Activated T-cell treated with anti-CD3 and anti-CD28 coated beads, Interleukin-2, amount 50 U/mL, for 24 hours (primary cell): ENCODE measurements at regions not wholly inside any gene's neighbourhood (a gene's known extent, or its start where the extent isn't known, plus 50 kb on each side); places are given as distances from the start of the nearest gene placed in this dataset.
"Not testable (repeated sequence)": the region's sequence is repeated elsewhere in the genome, so short reads cannot be mapped to it uniquely, and the experiment has no call there.

Source experiments
- DNase-seq: peaks from one replicate; pipeline ENCODE4 v3.0.0-alpha.2; 2020
- H3K27ac Mint-ChIP-seq: 2 replicates; pipeline ENCODE4 v1.8.0; 2020; ENCODE audit warnings: mild to moderate bottlenecking, mixed read lengths
- H3K27me3 Mint-ChIP-seq: 2 replicates; pipeline ENCODE4 v1.8.0; 2020; ENCODE audit warnings: mixed read lengths
- H3K36me3 Mint-ChIP-seq: 2 replicates; pipeline ENCODE4 v1.8.0; 2020; ENCODE audit warnings: low read depth, mixed read lengths
- H3K4me1 Mint-ChIP-seq: 2 replicates; pipeline ENCODE4 v1.8.0; 2020; ENCODE audit warnings: low read depth, mixed read lengths
- H3K4me3 Mint-ChIP-seq: 2 replicates; pipeline ENCODE4 v1.8.0; 2020; ENCODE audit warnings: mild to moderate bottlenecking, moderate library complexity, mixed read lengths
- H3K9me3 Mint-ChIP-seq: 2 replicates; pipeline ENCODE4 v1.8.0; 2020; ENCODE audit warnings: mixed read lengths

DNA sequence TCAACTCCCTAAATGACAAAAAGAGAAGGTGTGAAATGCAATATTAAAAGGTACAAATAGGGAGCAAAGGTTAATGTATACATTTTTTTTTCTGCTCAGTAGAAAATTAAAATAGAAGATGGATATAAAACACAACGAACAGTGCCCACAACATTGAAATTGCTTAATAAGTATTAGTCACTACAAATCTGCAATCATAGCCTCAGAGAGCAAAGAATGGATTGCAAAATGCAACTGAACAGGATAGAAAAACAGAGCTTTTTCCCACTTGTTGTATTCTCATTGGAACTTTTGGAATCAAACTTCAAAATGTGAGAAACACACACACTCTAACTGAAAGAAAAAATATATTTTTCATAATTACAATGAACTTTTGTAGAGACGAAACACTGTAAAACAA is 552.2 kb upstream of the NCAM2 start:
- no peak for DNase-seq
- Mint-ChIP-seq H3K4me1 (no peaks in the 10 kb centered on the region), H3K4me3 (no peak overlapping the region), H3K36me3 (no peaks in the 10 kb centered on the region), H3K9me3 (peaks cover 10% of the 10 kb centered on the region), H3K27ac (no peak overlapping the region), H3K27me3 (no peaks in the 10 kb centered on the region)

DNA sequence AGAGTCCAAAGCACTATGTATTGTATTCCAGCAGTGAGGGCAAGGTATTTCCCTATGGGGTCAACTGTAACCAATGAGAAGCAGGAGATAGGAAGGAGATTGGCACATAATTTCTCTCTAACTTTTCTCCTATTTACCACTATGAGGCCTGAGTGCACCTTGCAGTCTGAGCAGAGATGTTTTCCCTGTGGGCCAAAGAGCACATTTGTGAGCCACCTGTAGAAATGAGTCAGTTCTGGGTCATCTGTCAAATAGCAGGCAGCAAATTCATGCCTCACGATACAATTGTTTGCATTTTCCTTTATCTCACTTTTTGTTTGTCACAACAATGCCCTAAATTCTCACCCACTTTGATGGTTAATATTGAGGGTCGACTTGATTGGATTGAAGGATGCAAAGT is 547.2 kb upstream of the NCAM2 start:
- Mint-ChIP-seq H3K4me3 (no peak overlapping the region), H3K27me3 (no peaks in the 10 kb centered on the region), H3K4me1 (no peaks in the 10 kb centered on the region), H3K36me3 (no peaks in the 10 kb centered on the region), H3K9me3 (peaks cover 4% of the 10 kb centered on the region), H3K27ac (no peak overlapping the region)
- DNase-seq = no peak

DNA sequence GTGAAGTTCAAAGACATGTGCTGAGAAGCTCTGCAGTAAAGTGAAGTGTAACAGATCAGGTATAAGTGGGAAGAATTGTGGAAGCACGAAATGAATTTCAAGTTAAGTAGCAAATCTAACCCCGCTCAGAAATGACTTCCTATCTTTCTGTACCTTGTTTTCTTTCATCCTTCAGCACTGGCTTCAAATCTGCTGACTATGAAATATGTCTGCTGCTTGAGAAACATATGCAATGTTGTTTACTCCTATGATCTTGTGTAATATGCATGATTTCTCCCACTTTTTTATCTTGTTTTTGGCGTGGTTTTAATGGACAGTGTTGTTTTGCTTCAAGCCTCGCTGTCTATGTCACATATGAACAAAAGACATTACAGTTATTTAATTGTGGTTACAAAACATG is 545.3 kb upstream of the NCAM2 start:
- Mint-ChIP-seq H3K9me3 (peaks cover 4% of the 10 kb centered on the region), H3K36me3 (no peaks in the 10 kb centered on the region), H3K4me3 (no peak overlapping the region), H3K27me3 (no peaks in the 10 kb centered on the region), H3K4me1 (no peaks in the 10 kb centered on the region), H3K27ac (no peak overlapping the region)
- DNase-seq = no peak

DNA sequence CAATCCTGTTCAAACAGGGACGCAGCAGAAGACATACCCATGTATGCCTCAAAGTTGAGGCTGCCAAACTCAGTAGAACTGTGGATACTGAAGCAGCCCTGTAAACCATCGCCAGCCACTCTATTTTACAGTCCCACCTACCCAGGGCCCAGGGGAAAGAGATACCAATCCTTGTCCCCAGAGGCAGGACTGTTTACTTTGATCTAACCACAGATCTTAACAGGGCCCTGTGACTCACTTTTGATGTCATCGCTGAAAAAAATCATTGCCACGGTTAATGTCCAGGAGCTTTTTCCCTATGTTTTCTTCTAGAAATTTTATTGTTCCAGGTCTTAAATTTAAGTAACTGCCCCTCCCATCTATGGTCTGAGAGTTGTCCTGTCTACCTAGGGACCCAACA is 538.4 kb upstream of the NCAM2 start:
- DNase-seq = no peak
- no peaks in the 10 kb centered on the region for H3K27me3 Mint-ChIP-seq
- H3K4me1 Mint-ChIP-seq = no peaks in the 10 kb centered on the region
- H3K36me3 Mint-ChIP-seq = no peaks in the 10 kb centered on the region
- no peak overlapping the region for H3K4me3 Mint-ChIP-seq
- H3K9me3 Mint-ChIP-seq = peaks cover 5% of the 10 kb centered on the region
- H3K27ac Mint-ChIP-seq = no peak overlapping the region

DNA sequence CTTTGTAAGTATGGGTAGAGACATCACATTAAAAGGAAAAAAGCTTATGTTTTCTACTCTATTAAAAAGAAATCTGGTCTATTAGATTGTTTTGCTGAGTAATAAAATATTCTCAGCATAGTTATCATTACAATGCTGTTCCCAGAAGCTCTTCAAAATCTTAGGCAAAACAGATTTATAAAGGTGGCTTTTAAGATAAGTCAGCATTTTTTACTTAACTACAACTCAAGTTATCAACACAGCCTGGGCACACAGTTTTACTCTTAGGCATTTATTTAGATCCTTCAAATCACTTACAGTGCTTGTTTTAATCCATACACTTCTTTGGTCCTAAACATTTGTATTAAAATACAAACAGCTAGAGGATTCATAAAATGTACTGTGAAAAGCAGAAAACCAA is 534.8 kb upstream of the NCAM2 start:
- no peaks in the 10 kb centered on the region for H3K27me3 Mint-ChIP-seq
- DNase-seq = no peak
- H3K4me1 Mint-ChIP-seq = no peaks in the 10 kb centered on the region
- H3K36me3 Mint-ChIP-seq = no peaks in the 10 kb centered on the region
- H3K27ac Mint-ChIP-seq = no peak overlapping the region
- H3K4me3 Mint-ChIP-seq = no peak overlapping the region
- peaks cover 9% of the 10 kb centered on the region for H3K9me3 Mint-ChIP-seq

DNA sequence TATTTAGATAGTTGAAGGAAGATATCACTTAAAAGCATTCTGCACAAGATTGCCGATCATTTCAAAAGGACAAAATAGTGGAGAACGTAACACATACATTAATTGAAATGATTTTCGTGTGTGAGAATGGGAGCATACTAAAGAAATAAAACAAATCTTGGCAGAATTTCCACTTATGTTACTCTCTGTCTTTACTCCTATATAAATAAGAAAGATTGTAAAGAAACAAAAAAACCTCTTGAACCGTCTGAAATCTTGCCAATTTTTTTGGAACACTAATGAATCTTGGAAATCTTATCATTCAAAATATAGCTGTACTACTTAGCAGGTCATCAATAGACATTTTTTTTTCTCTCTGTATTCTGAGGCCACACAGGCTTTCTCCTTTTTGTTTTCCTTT is 528.8 kb upstream of the NCAM2 start:
- no peaks in the 10 kb centered on the region for H3K27me3 Mint-ChIP-seq
- H3K36me3 Mint-ChIP-seq = no peaks in the 10 kb centered on the region
- H3K9me3 Mint-ChIP-seq = peaks cover 6% of the 10 kb centered on the region
- no peak overlapping the region for H3K4me3 Mint-ChIP-seq
- H3K27ac Mint-ChIP-seq = no peak overlapping the region
- no peak for DNase-seq
- H3K4me1 Mint-ChIP-seq = no peaks in the 10 kb centered on the region

DNA sequence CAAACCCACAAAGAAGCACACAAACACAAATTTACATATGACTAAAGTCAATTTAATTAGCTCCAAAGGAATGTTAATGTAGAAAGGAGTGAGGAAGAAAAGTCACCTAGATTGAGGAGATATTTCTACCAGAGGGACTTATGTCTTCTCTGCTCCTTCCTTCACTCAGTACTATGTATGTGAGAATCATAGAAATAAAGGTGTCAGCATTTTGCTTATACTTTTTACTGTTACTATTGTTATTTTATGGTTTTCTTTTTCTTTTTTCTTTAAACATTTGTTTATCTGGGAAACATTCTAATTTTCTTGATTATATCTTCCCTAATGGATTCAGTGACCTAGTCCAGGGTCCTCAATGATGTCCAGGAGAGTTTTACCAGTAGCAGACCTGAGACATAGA is 511.9 kb upstream of the NCAM2 start:
- H3K27ac Mint-ChIP-seq = no peak overlapping the region
- no peaks in the 10 kb centered on the region for H3K4me1 Mint-ChIP-seq
- no peaks in the 10 kb centered on the region for H3K36me3 Mint-ChIP-seq
- DNase-seq = no peak
- no peak overlapping the region for H3K4me3 Mint-ChIP-seq
- H3K27me3 Mint-ChIP-seq = no peaks in the 10 kb centered on the region
- peaks cover 4% of the 10 kb centered on the region for H3K9me3 Mint-ChIP-seq

DNA sequence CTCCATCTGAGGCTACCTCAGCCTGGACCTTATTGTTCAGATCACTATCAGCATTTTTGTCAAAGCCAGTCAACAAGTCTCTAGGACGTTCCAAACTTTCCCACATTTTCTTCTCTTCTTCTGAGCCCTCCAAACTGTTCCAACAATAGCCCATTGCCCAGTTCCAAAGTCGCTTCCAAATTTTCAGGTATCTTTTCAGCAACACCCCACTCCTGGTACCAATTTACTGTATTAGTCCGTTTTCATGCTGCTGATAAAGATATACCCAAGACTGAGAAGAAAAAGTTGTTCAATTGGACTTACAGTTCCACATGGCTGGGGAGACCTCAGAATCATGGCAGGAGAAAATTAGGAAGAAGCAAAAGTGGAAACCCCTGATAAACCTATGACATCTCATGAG is 495.3 kb upstream of the NCAM2 start:
- not testable (repeated sequence) for H3K36me3 Mint-ChIP-seq, H3K27me3 Mint-ChIP-seq, H3K4me1 Mint-ChIP-seq, DNase-seq, H3K4me3 Mint-ChIP-seq, H3K27ac Mint-ChIP-seq
- H3K9me3 Mint-ChIP-seq = peaks cover 50% of the 10 kb centered on the region

DNA sequence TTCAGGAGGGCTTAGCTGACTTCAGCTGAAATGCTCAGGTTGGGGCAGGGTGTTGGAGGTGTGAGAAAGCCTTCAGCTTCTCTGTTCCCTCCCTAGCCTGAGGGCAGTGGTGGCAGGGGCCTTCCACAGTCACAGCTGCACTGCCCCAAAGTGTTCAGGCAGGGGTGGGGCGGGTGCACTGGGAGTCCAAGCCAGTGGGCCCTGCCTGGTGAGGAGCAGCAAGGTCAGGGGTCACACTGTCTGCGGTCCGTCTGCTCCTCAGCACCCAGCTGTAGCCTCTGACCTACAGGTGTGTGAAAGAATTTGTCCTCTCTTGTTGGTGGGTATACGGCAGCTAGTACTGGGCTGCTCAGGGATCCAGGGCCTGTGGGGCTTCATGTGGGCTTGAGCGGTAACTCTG is 490.4 kb upstream of the NCAM2 start:
- Mint-ChIP-seq H3K36me3 (no peaks in the 10 kb centered on the region), H3K27me3 (no peaks in the 10 kb centered on the region), H3K4me1 (no peaks in the 10 kb centered on the region), H3K9me3 (peaks cover 44% of the 10 kb centered on the region), H3K4me3 (no peak overlapping the region), H3K27ac (no peak overlapping the region)
- no peak for DNase-seq

DNA sequence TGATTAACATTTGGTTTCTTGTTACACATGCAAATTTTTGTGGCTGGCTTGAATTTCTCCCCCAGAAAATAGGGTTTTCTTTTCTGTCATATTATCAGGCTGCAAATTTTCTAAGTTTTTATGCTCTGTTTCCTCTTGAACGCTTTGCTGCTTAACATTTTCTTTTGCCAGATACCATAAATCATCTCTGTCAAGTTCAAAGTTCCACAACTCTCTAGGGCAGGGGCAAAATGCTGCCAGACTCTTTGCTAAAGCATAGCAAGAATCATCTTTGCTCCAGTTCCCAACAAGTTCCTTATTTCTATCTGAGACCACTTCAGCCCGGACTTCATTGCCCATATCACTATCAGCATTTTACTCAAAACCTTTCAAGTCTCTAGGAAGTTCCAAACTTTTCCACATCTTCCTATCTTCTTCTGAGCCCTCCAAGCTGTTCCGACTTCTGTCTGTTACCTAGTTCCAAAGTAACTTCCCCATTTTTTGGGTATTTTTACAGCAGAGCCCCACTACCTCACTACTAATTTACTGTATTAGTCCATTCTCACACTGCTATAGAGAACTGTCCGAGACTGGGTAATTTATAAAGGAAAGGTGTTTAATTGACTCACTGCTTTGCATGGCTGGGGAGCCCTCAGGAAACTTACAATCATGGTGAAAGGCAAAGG is 486.9 kb upstream of the NCAM2 start:
- Mint-ChIP-seq H3K9me3 (peaks cover 22% of the 10 kb centered on the region), H3K36me3 (no peaks in the 10 kb centered on the region), H3K4me1 (no peaks in the 10 kb centered on the region), H3K4me3 (no peak overlapping the region), H3K27me3 (no peaks in the 10 kb centered on the region), H3K27ac (no peak overlapping the region)
- DNase-seq = no peak

DNA sequence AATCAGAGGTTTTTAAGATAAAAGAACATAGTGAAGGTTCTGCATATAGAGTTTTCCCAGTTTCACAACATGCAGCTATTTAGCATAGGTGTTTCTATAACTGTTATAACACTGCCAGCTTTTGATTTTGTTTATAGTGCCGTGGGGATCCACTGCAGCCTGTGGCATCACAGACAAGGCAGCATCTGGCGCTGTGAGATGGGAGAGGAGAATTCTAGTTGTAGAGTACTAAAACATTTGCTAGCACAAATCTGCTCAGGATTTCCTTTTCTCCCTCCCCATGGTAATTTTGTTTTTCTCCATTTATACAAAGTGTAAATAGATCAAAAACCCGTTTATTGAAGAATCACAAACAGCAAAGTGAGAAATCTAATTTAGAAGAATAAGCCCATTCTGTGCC is 482.8 kb upstream of the NCAM2 start:
- no peak overlapping the region for H3K27ac Mint-ChIP-seq
- no peaks in the 10 kb centered on the region for H3K27me3 Mint-ChIP-seq
- H3K4me1 Mint-ChIP-seq = no peaks in the 10 kb centered on the region
- no peak overlapping the region for H3K4me3 Mint-ChIP-seq
- H3K36me3 Mint-ChIP-seq = no peaks in the 10 kb centered on the region
- DNase-seq = no peak
- H3K9me3 Mint-ChIP-seq = peaks cover 10% of the 10 kb centered on the region

DNA sequence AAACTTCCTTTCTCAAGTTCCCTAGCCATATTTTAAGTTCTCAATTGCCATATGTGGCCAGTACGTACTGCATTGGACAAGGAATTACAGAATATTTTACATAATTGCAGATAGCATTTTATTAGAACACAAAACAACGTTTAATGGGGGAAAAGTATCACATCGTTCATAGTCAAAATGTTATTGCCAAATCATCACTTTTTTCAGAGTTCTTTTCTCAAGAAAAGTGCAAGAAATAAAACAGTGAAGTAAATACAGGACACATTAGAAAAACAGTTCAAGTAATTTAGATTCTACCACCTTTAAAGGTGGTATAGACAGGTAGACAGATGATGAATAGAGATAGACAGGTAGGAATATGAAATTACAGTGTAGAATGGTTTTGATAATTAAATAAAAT is 479.1 kb upstream of the NCAM2 start:
- no peak overlapping the region for H3K4me3 Mint-ChIP-seq
- H3K27ac Mint-ChIP-seq = no peak overlapping the region
- H3K36me3 Mint-ChIP-seq = no peaks in the 10 kb centered on the region
- H3K4me1 Mint-ChIP-seq = no peaks in the 10 kb centered on the region
- H3K27me3 Mint-ChIP-seq = no peaks in the 10 kb centered on the region
- H3K9me3 Mint-ChIP-seq = no peaks in the 10 kb centered on the region
- DNase-seq = no peak

DNA sequence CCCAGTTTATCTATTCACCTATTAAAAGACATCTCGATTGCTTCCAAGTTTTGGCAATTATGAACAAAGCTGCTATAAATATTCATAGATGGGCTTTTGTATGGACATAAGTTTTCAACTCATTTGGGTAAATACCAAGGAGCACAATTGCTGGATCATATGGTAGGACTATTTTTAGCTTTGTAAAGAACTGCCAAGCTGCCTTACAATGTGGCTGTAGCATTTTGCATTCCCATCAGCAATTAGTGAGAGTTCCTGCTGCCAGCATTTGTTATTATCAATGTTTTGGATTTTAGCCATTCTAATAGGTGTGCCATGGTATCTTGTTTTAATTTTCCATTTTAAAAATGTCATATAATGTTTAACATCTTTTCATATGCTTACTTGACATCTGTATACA is 475.6 kb upstream of the NCAM2 start:
- Mint-ChIP-seq H3K4me3 (no peak overlapping the region), H3K27me3 (no peaks in the 10 kb centered on the region), H3K36me3 (no peaks in the 10 kb centered on the region), H3K4me1 (no peaks in the 10 kb centered on the region), H3K27ac (no peak overlapping the region), H3K9me3 (no peaks in the 10 kb centered on the region)
- DNase-seq = no peak

DNA sequence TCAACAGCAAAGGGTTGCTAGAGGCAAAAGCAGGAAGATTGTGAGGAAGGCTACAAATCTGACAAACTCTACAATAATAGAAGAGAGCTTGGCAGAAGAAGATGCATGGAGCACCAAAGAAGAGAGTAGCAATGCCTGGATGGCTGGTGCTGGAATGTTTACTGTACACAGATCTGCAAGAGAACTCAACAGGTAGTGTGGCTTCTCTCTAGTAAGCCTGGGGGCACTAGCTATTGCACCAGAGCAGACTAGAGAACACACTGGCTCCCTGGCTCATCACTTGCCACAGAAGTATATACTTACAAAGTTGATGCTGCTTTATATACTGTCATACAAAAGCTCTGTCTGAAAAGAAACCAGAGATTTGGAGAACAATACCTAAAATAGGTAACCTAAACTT is 475.0 kb upstream of the NCAM2 start:
- H3K27ac Mint-ChIP-seq = no peak overlapping the region
- no peaks in the 10 kb centered on the region for H3K4me1 Mint-ChIP-seq
- no peak overlapping the region for H3K4me3 Mint-ChIP-seq
- H3K27me3 Mint-ChIP-seq = no peaks in the 10 kb centered on the region
- DNase-seq = no peak
- H3K36me3 Mint-ChIP-seq = no peaks in the 10 kb centered on the region
- no peaks in the 10 kb centered on the region for H3K9me3 Mint-ChIP-seq

DNA sequence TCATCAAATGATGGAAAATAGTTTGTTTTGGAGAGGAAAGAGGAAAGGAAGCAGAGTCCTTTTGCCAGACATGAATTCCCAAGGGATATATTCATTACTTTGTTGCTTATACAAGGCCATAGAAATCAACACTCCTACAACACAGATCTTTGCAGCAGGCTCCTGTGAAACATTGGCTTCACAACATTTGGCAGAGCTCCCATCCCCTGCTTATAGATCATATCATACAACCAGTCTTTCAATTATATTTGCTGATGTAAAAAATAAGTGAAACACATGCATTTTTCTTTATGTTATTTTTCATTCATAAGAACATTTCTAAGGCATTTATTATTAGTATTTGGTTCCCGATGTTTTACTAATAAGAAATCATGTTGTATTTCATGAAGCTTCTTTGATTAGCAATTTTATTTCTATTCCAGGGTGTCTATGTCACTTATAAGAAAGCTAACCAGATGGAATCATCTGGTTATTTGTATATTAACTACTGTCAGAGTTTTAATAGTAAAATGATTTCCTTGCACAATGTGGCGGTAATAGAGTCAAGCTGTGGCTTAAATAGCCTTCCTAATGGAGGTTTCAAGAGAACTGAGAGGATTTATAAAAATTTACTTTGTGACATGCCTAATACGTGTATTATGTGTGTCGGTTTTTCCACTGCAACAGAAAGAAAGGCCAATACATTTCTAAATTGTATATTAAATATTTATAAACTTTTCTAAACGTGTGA is 470.3 kb upstream of the NCAM2 start:
- no peaks in the 10 kb centered on the region for H3K4me1 Mint-ChIP-seq
- no peak overlapping the region for H3K27ac Mint-ChIP-seq
- peaks cover 3% of the 10 kb centered on the region for H3K9me3 Mint-ChIP-seq
- H3K27me3 Mint-ChIP-seq = no peaks in the 10 kb centered on the region
- no peaks in the 10 kb centered on the region for H3K36me3 Mint-ChIP-seq
- H3K4me3 Mint-ChIP-seq = no peak overlapping the region
- no peak for DNase-seq

DNA sequence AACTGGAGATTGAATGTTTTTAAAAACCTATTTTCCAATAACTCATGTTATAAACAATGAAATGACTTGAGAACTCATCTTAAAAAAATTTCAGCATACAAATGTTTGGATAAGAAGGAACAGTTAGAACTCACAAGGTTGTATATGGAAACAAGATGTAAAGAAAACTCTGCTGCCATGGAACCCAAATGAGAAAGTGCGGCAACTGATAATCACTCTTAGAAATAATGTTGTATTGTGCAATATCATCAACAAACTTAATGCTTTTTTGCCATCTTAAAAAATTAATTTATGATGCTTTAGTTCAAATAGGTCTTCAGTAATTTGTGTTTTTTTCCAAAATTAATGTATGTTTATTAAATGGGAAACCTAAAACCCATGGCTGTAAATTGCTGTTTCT is 461.1 kb upstream of the NCAM2 start:
- Mint-ChIP-seq H3K4me1 (no peaks in the 10 kb centered on the region), H3K36me3 (no peaks in the 10 kb centered on the region), H3K4me3 (no peak overlapping the region), H3K27me3 (no peaks in the 10 kb centered on the region), H3K9me3 (peaks cover 9% of the 10 kb centered on the region), H3K27ac (no peak overlapping the region)
- DNase-seq = no peak
